RWPE2 (cell line): ENCODE measurements at regions not wholly inside any gene's neighbourhood (a gene's known extent, or its start where the extent isn't known, plus 50 kb on each side); places are given as distances from the start of the nearest gene placed in this dataset.

Experiments used
- ATAC-seq: fragments of 200-7000 bp; cut with Tn5 transposase; 3 replicates; pipeline ENCODE4 v1.9.1; 2021; ENCODE audit warnings: low read depth
- DNase-seq: peaks from one replicate; pipeline ENCODE4 v3.0.0-alpha.2; 2020; ENCODE audit warnings: low spot score
- H3K27ac ChIP-seq: fragments of 450-650 bp; 2 replicates; pipeline ENCODE4 v1.5.1; 2017; ENCODE audit warnings: mild to moderate bottlenecking; ENCODE audit not compliant: poor library complexity, severe bottlenecking
- H3K27me3 ChIP-seq: fragments of 250-450 bp; sonication (Bioruptor Pico); 2 replicates; pipeline ENCODE4 v1.5.1; 2021; ENCODE audit warnings: mild to moderate bottlenecking, moderate library complexity; ENCODE audit not compliant: insufficient read depth, poor library complexity, severe bottlenecking
- H3K36me3 ChIP-seq: fragments of 250-450 bp; sonication (Bioruptor Pico); 2 replicates; pipeline ENCODE4 v1.5.1; 2020; ENCODE audit warnings: low read depth, mild to moderate bottlenecking, moderate library complexity
- H3K4me1 ChIP-seq: fragments of 250-450 bp; sonication (Bioruptor Pico); 2 replicates; pipeline ENCODE4 v1.5.1; 2021; ENCODE audit warnings: mild to moderate bottlenecking, moderate library complexity; ENCODE audit not compliant: insufficient read depth, poor library complexity, severe bottlenecking
- H3K4me3 ChIP-seq: fragments of 250-450 bp; sonication (Bioruptor Pico); 2 replicates; pipeline ENCODE4 v1.5.1; 2021; ENCODE audit warnings: mild to moderate bottlenecking, moderate library complexity; ENCODE audit not compliant: severe bottlenecking
- H3K9me3 ChIP-seq: fragments of 250-450 bp; sonication (Bioruptor Pico); 2 replicates; pipeline ENCODE4 v1.5.1; 2021; ENCODE audit warnings: mild to moderate bottlenecking, moderate library complexity; ENCODE audit not compliant: severe bottlenecking
- CTCF ChIP-seq: fragments of 450-650 bp; IDR thresholded peaks from one replicate; pipeline ENCODE4 v1.5.1; 2017; ENCODE audit warnings: mild to moderate bottlenecking, moderate library complexity; ENCODE audit not compliant: poor library complexity, severe bottlenecking

GRCh38 chr2:234373481-234374149 lies 123.3 kb downstream of the ARL4C start:
- ATAC-seq (no peak), DNase-seq (no peak)
- Histone ChIP-seq H3K27me3 (no peaks in the 10 kb centered on the region), H3K9me3 (no peaks in the 10 kb centered on the region), H3K27ac (no peak overlapping the region), H3K4me3 (no peak overlapping the region), H3K4me1 (peaks cover 26% of the 10 kb centered on the region), H3K36me3 (no peaks in the 10 kb centered on the region)
- no peak for TF ChIP-seq CTCF

GRCh38 chr2:234373060-234373459 lies 123.8 kb downstream of the ARL4C start:
- Histone ChIP-seq H3K36me3 (no peaks in the 10 kb centered on the region), H3K27ac (no peak overlapping the region), H3K27me3 (no peaks in the 10 kb centered on the region), H3K4me3 (no peak overlapping the region), H3K9me3 (no peaks in the 10 kb centered on the region), H3K4me1 (peaks cover 32% of the 10 kb centered on the region)
- no peak for DNase-seq
- ATAC-seq = no peak
- TF ChIP-seq CTCF = no peak

GRCh38 chr2:234372506-234372905 lies 124.4 kb downstream of the ARL4C start:
- H3K36me3 ChIP-seq = no peaks in the 10 kb centered on the region
- H3K9me3 ChIP-seq = no peaks in the 10 kb centered on the region
- peaks cover 36% of the 10 kb centered on the region for H3K4me1 ChIP-seq
- no peak for DNase-seq
- H3K4me3 ChIP-seq = no peak overlapping the region
- ATAC-seq = no peak
- TF ChIP-seq CTCF = no peak
- H3K27ac ChIP-seq = no peak overlapping the region
- H3K27me3 ChIP-seq = no peaks in the 10 kb centered on the region

GRCh38 chr2:234368861-234369261 lies 128.0 kb downstream of the ARL4C start:
- TF ChIP-seq CTCF = no peak
- peaks cover 46% of the 10 kb centered on the region for H3K4me1 ChIP-seq
- H3K27me3 ChIP-seq = no peaks in the 10 kb centered on the region
- H3K4me3 ChIP-seq = no peak overlapping the region
- peak overlapping the region; percentile 42 for H3K27ac ChIP-seq
- peak; percentile 92 for ATAC-seq
- no peaks in the 10 kb centered on the region for H3K36me3 ChIP-seq
- H3K9me3 ChIP-seq = no peaks in the 10 kb centered on the region
- no peak for DNase-seq

GRCh38 chr2:234366891-234367290 lies 130.0 kb downstream of the ARL4C start:
- Histone ChIP-seq H3K4me3 (no peak overlapping the region), H3K27me3 (no peaks in the 10 kb centered on the region), H3K27ac (no peak overlapping the region), H3K4me1 (peaks cover 42% of the 10 kb centered on the region), H3K36me3 (no peaks in the 10 kb centered on the region), H3K9me3 (no peaks in the 10 kb centered on the region)
- DNase-seq (no peak), ATAC-seq (no peak)
- no peak for TF ChIP-seq CTCF
